Smooth muscle cell (in vitro differentiated cells): ENCODE measurements at regions not wholly inside any gene's neighbourhood (a gene's known extent, or its start where the extent isn't known, plus 50 kb on each side); places are given as distances from the start of the nearest gene placed in this dataset.

Source experiments
- DNase-seq: peaks from one replicate; lab custom pipeline; 2025; ENCODE audit not compliant: unreplicated experiment; lab: John Stamatoyannopoulos, UW
- H2AFZ ChIP-seq: fragments of 200-600 bp; sonication (generic); 2 replicates; pipeline ENCODE4 v1.6.0; 2016; ENCODE audit warnings: antibody characterized with exemption, low read depth, mild to moderate bottlenecking
- H3F3A ChIP-seq: fragments of 200-600 bp; sonication (generic); 2 replicates; pipeline ENCODE4 v1.6.0; 2017; ENCODE audit warnings: antibody characterized with exemption, low read depth
- H3K27ac ChIP-seq: fragments of 200-600 bp; sonication (generic); 2 replicates; pipeline ENCODE4 v1.5.1; 2016; ENCODE audit warnings: low read depth, mild to moderate bottlenecking
- H3K27me3 ChIP-seq: fragments of 200-600 bp; sonication (generic); 2 replicates; pipeline ENCODE4 v1.6.1; 2016; ENCODE audit warnings: low read depth, mild to moderate bottlenecking
- H3K36me3 ChIP-seq: fragments of 200-600 bp; sonication (generic); 2 replicates; pipeline ENCODE4 v1.5.1; 2016; ENCODE audit warnings: low read depth
- H3K4me1 ChIP-seq: fragments of 200-600 bp; sonication (generic); 2 replicates; pipeline ENCODE4 v1.5.1; 2016; ENCODE audit warnings: low read depth
- H3K4me2 ChIP-seq: fragments of 200-600 bp; sonication (generic); 2 replicates; pipeline ENCODE4 v1.6.0; 2016; ENCODE audit warnings: mild to moderate bottlenecking
- H3K4me3 ChIP-seq: fragments of 200-600 bp; sonication (generic); 2 replicates; pipeline ENCODE4 v1.5.1; 2016; ENCODE audit warnings: mild to moderate bottlenecking
- H3K79me2 ChIP-seq: fragments of 200-600 bp; sonication (generic); 2 replicates; pipeline ENCODE4 v1.6.0; 2016; ENCODE audit warnings: low read depth, mild to moderate bottlenecking
- H3K9ac ChIP-seq: fragments of 200-600 bp; sonication (generic); 2 replicates; pipeline ENCODE4 v1.6.0; 2016; ENCODE audit warnings: low read depth
- H3K9me3 ChIP-seq: fragments of 200-600 bp; sonication (generic); replicated peaks from 2 replicates; pipeline ENCODE4 v1.5.1; 2016; ENCODE audit warnings: low read depth
- H4K20me1 ChIP-seq: fragments of 200-600 bp; sonication (generic); 2 replicates; pipeline ENCODE4 v1.6.0; 2016; ENCODE audit warnings: low read depth
- WGBS: methylation state at CpG from one replicate; pipeline ENCODE4 v1.1.7; 2016; ENCODE audit warnings: low lambda C conversion rate; 5-methylcytosine and 5-hydroxymethylcytosine counted together
- TF ChIP-seq, protein P1 (sequence below): fragments of 200-600 bp; sonication (generic); IDR thresholded peaks from 2 replicates; pipeline ENCODE4 v1.5.1; 2017; ENCODE audit warnings: borderline replicate concordance, mild to moderate bottlenecking, antibody characterized with exemption; ENCODE audit not compliant: insufficient read depth, poor library complexity, severe bottlenecking

DNA sequence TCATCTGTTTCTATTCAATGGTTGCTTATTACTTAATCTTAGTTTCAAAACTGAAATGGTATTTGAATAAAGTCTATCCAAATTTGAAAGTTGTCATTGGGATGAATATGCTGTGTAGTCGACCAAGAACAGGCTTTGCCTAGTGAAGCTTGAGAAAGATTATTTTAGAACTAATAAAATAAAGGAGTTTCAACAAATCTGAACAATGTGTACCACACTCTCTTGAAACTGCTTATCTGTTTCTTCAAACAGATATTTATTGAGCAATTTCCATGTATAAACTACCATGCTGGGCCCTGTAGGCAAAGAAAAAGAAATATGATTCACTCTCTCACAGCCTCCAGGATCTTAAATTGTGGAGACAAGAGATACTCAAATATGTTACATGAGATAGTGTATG lies 174.4 kb downstream of the OGFRL1 start:
- no peaks in the 10 kb centered on the region for H3K36me3 ChIP-seq
- H3K4me1 ChIP-seq, result peaks cover 5% of the 10 kb centered on the region
- no peak for DNase-seq
- no peaks in the 10 kb centered on the region for H3K79me2 ChIP-seq
- 62% methylated on average over 1 of the region's 1 CpG for WGBS
- no peak overlapping the region for H2AFZ ChIP-seq
- no peaks in the 10 kb centered on the region for H3K9me3 ChIP-seq
- peak overlapping the region; percentile 28 for H3K27ac ChIP-seq
- no peaks in the 10 kb centered on the region for H4K20me1 ChIP-seq
- H3K27me3 ChIP-seq, result no peaks in the 10 kb centered on the region
- H3F3A ChIP-seq, result no peaks in the 10 kb centered on the region
- H3K9ac ChIP-seq, result no peak overlapping the region
- H3K4me3 ChIP-seq, result no peak overlapping the region
- TF ChIP-seq, protein P1, sequence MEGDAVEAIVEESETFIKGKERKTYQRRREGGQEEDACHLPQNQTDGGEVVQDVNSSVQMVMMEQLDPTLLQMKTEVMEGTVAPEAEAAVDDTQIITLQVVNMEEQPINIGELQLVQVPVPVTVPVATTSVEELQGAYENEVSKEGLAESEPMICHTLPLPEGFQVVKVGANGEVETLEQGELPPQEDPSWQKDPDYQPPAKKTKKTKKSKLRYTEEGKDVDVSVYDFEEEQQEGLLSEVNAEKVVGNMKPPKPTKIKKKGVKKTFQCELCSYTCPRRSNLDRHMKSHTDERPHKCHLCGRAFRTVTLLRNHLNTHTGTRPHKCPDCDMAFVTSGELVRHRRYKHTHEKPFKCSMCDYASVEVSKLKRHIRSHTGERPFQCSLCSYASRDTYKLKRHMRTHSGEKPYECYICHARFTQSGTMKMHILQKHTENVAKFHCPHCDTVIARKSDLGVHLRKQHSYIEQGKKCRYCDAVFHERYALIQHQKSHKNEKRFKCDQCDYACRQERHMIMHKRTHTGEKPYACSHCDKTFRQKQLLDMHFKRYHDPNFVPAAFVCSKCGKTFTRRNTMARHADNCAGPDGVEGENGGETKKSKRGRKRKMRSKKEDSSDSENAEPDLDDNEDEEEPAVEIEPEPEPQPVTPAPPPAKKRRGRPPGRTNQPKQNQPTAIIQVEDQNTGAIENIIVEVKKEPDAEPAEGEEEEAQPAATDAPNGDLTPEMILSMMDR, result no peak
- H3K4me2 ChIP-seq, result peak overlapping the region; percentile 2

DNA sequence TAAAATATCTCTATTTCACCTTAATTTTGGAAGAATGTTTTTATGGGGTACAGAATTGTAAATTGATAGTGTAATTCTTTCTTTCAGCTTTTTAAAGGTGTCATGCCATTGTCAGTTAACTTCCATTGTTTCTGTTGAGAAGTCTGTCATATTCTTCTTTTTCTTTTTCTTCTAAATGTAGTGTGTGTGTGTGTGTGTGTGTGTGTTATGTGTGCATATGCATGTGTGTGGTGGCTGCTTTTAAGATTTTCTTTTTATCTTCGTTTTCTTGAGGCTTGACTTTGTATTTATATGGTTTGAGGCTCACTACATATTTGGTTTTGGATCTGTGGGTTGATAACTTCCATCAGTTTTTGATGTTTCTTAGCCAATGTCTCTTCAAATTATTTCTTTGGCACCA lies 176.5 kb downstream of the OGFRL1 start:
- H3K36me3 ChIP-seq, result no peaks in the 10 kb centered on the region
- H3K27ac ChIP-seq, result no peak overlapping the region
- 77% methylated on average over 1 of the region's 1 CpG for WGBS
- H3K4me3 ChIP-seq, result no peak overlapping the region
- H2AFZ ChIP-seq, result no peak overlapping the region
- H3F3A ChIP-seq, result no peaks in the 10 kb centered on the region
- no peaks in the 10 kb centered on the region for H4K20me1 ChIP-seq
- no peak for DNase-seq
- no peaks in the 10 kb centered on the region for H3K79me2 ChIP-seq
- peaks cover 5% of the 10 kb centered on the region for H3K4me1 ChIP-seq
- TF ChIP-seq, protein P1, result no peak
- H3K9ac ChIP-seq, result no peak overlapping the region
- no peaks in the 10 kb centered on the region for H3K9me3 ChIP-seq
- H3K27me3 ChIP-seq, result no peaks in the 10 kb centered on the region
- H3K4me2 ChIP-seq, result no peak overlapping the region

DNA sequence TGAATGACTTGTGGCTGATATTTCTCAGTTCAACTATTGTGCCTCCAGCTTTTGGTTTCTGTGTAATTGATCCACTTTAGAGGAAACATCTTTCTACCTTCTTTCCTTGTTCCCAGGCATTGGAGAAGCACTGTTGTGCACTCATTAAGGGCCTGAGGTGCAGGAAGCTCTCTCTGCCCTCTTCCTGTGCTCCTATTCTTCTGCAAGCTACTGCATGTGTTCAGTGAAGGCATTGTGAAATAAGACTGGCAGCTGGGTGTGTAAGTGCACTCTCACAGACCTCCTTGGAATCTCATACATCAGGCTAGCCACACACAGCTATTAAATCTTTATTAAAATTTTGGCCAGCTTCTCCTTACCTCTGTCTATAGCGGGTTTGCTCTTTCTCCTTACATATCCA lies 177.8 kb downstream of the OGFRL1 start:
- TF ChIP-seq, protein P1, result no peak
- no peak for DNase-seq
- Histone ChIP-seq H4K20me1 (no peaks in the 10 kb centered on the region), H3K27ac (no peak overlapping the region), H3K4me2 (no peak overlapping the region), H3F3A (no peaks in the 10 kb centered on the region), H2AFZ (no peak overlapping the region), H3K36me3 (no peaks in the 10 kb centered on the region), H3K4me3 (no peak overlapping the region), H3K4me1 (no peaks in the 10 kb centered on the region), H3K9me3 (no peaks in the 10 kb centered on the region), H3K27me3 (no peaks in the 10 kb centered on the region), H3K9ac (no peak overlapping the region), H3K79me2 (no peaks in the 10 kb centered on the region)
- 91% methylated on average over 1 of the region's 1 CpG for WGBS

DNA sequence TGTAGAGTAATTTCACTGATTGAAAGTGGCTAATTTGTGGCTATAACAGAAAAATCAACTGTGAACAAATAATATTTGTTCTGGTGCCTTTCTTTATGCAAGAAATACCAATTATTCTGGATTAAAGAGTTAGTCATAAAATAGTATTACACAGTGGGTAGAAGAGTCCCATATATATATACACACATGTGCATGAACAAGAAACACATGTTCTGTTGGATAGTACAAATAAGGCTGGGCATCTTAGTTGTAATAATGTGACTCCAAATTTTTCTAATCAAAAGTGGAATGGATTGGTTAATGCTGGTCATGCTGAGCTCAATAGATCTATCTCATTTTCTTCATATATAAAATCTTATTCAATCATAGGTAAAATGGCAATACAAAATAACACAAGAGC lies 179.4 kb downstream of the OGFRL1 start:
- TF ChIP-seq, protein P1, result no peak
- H3K4me2 ChIP-seq, result no peak overlapping the region
- H2AFZ ChIP-seq, result no peak overlapping the region
- H3K27me3 ChIP-seq, result no peaks in the 10 kb centered on the region
- no peaks in the 10 kb centered on the region for H3K36me3 ChIP-seq
- no peak for DNase-seq
- H3K4me1 ChIP-seq, result no peaks in the 10 kb centered on the region
- H3K9ac ChIP-seq, result no peak overlapping the region
- H3K79me2 ChIP-seq, result no peaks in the 10 kb centered on the region
- no peaks in the 10 kb centered on the region for H3K9me3 ChIP-seq
- H3K27ac ChIP-seq, result no peak overlapping the region
- no peak overlapping the region for H3K4me3 ChIP-seq
- H3F3A ChIP-seq, result no peaks in the 10 kb centered on the region
- no peaks in the 10 kb centered on the region for H4K20me1 ChIP-seq
